ENCODE measurements at regions not wholly inside any gene's neighbourhood (a gene's known extent, or its start where the extent isn't known, plus 50 kb on each side); places are given as distances from the start of the nearest gene placed in this dataset.

- no peak for DNase-seq (ENCODE audit: low spot score)
- Mint-ChIP-seq H3K4me1 (ENCODE audit: low read depth) (peaks cover 70% of the 10 kb centered on the region), H3K27ac (ENCODE audit: unreplicated experiment) (peak overlapping the region; percentile 84), H3K27me3 (ENCODE audit: low read depth) (no peaks in the 10 kb centered on the region), H3K9me3 (ENCODE audit: low read depth) (no peaks in the 10 kb centered on the region), H3K36me3 (ENCODE audit: low read depth) (no peaks in the 10 kb centered on the region), H3K4me3 (ENCODE audit: unreplicated experiment) (no peak overlapping the region)
- TF ChIP-seq CTCF (IDR thresholded peaks at IDR 0.05), result no peak
Observed at GRCh38 chr10:3895045-3895631, 110.1 kb upstream of the KLF6 start.

GRCh38 chr10:3893901-3894563 lies 109.0 kb upstream of the KLF6 start:
- Mint-ChIP-seq H3K27me3 (ENCODE audit: low read depth) (no peaks in the 10 kb centered on the region), H3K36me3 (ENCODE audit: low read depth) (no peaks in the 10 kb centered on the region), H3K27ac (ENCODE audit: unreplicated experiment) (peak overlapping the region; percentile 84), H3K4me1 (ENCODE audit: low read depth) (peaks cover 80% of the 10 kb centered on the region), H3K4me3 (ENCODE audit: unreplicated experiment) (no peak overlapping the region), H3K9me3 (ENCODE audit: low read depth) (no peaks in the 10 kb centered on the region)
- DNase-seq (ENCODE audit: low spot score), result no peak
- no peak for TF ChIP-seq CTCF (IDR thresholded peaks at IDR 0.05)

GRCh38 chr10:3892440-3893425 lies 107.7 kb upstream of the KLF6 start:
- Mint-ChIP-seq H3K36me3 (ENCODE audit: low read depth) (no peaks in the 10 kb centered on the region), H3K4me3 (ENCODE audit: unreplicated experiment) (no peak overlapping the region), H3K27me3 (ENCODE audit: low read depth) (no peaks in the 10 kb centered on the region), H3K9me3 (ENCODE audit: low read depth) (no peaks in the 10 kb centered on the region), H3K27ac (ENCODE audit: unreplicated experiment) (peak overlapping the region; percentile 82), H3K4me1 (ENCODE audit: low read depth) (peaks cover 83% of the 10 kb centered on the region)
- no peak for DNase-seq (ENCODE audit: low spot score)
- TF ChIP-seq CTCF (IDR thresholded peaks at IDR 0.05), result no peak

GRCh38 chr10:3891396-3891795 lies 106.4 kb upstream of the KLF6 start:
- no peak for DNase-seq (ENCODE audit: low spot score)
- Mint-ChIP-seq H3K9me3 (ENCODE audit: low read depth) (no peaks in the 10 kb centered on the region), H3K27ac (ENCODE audit: unreplicated experiment) (peak overlapping the region; percentile 49), H3K27me3 (ENCODE audit: low read depth) (no peaks in the 10 kb centered on the region), H3K4me1 (ENCODE audit: low read depth) (peaks cover 83% of the 10 kb centered on the region), H3K4me3 (ENCODE audit: unreplicated experiment) (no peak overlapping the region), H3K36me3 (ENCODE audit: low read depth) (no peaks in the 10 kb centered on the region)
- no peak for TF ChIP-seq CTCF (IDR thresholded peaks at IDR 0.05)

All from chondrocyte (in vitro differentiated cells).